H9 (cell line): ENCODE measurements at regions not wholly inside any gene's neighbourhood (a gene's known extent, or its start where the extent isn't known, plus 50 kb on each side); places are given as distances from the start of the nearest gene placed in this dataset.

ENCODE experiments used
- DNase-seq: peaks from one replicate; pipeline ENCODE4 v3.0.0-alpha.2; 2017
- H2AFZ ChIP-seq: one replicate; pipeline ENCODE4 v1.6.1; 2013; ENCODE audit warnings: mild to moderate bottlenecking, low read length, control low read depth, moderate library complexity
- H2AK5ac ChIP-seq: 2 replicates; pipeline ENCODE4 v1.6.1; 2013; ENCODE audit warnings: low read length, control low read depth, mixed read lengths; ENCODE audit not compliant: insufficient read length
- H2BK120ac ChIP-seq: one replicate; pipeline ENCODE4 v1.6.1; 2013; ENCODE audit warnings: low read depth, mild to moderate bottlenecking, low read length, control low read depth, inconsistent platforms; ENCODE audit not compliant: poor library complexity, severe bottlenecking
- H2BK12ac ChIP-seq: 2 replicates; pipeline ENCODE4 v1.6.1; 2013; ENCODE audit warnings: low read length, control low read depth, mixed read lengths, low read depth; ENCODE audit not compliant: insufficient read length
- H2BK15ac ChIP-seq: 2 replicates; pipeline ENCODE4 v1.6.1; 2013; ENCODE audit warnings: low read depth, low read length, control low read depth
- H2BK20ac ChIP-seq: one replicate; pipeline ENCODE4 v1.6.1; 2013; ENCODE audit warnings: low read depth, mild to moderate bottlenecking, low read length, control low read depth, inconsistent platforms; ENCODE audit not compliant: poor library complexity, severe bottlenecking
- H2BK5ac ChIP-seq: 2 replicates; pipeline ENCODE4 v1.6.1; 2013; ENCODE audit warnings: low read length, control low read depth, mixed read lengths; ENCODE audit not compliant: insufficient read length
- H3K14ac ChIP-seq: 2 replicates; pipeline ENCODE4 v1.6.1; 2013; ENCODE audit warnings: low read length, control low read depth; ENCODE audit not compliant: insufficient read depth
- H3K18ac ChIP-seq: 2 replicates; pipeline ENCODE4 v1.6.1; 2013; ENCODE audit warnings: low read depth, mild to moderate bottlenecking, mixed read lengths, low read length, control low read depth; ENCODE audit not compliant: insufficient read length
- H3K23ac ChIP-seq: 2 replicates; pipeline ENCODE4 v1.6.1; 2013; ENCODE audit warnings: low read length, control low read depth, mixed read lengths, low read depth; ENCODE audit not compliant: insufficient read length
- H3K23me2 ChIP-seq: 2 replicates; pipeline ENCODE4 v1.6.1; 2013; ENCODE audit warnings: low read depth, mild to moderate bottlenecking, mixed read lengths, low read length, control low read depth; ENCODE audit not compliant: insufficient read length, poor library complexity, severe bottlenecking
- H3K27ac ChIP-seq: 2 replicates; pipeline ENCODE4 v1.5.1; 2013; ENCODE audit warnings: low read length, control low read depth, mixed read lengths, low read depth; ENCODE audit not compliant: insufficient read length
- H3K27me3 ChIP-seq: 2 replicates; pipeline ENCODE4 v1.6.1; 2013; ENCODE audit warnings: low read length, control low read depth, inconsistent platforms; ENCODE audit not compliant: insufficient read depth
- H3K4ac ChIP-seq: 2 replicates; pipeline ENCODE4 v1.6.1; 2013; ENCODE audit warnings: low read depth, mild to moderate bottlenecking, control low read depth, inconsistent platforms, low read length, moderate library complexity
- H3K4me1 ChIP-seq: 2 replicates; pipeline ENCODE4 v1.6.1; 2013; ENCODE audit warnings: low read length, control low read depth, inconsistent platforms; ENCODE audit not compliant: insufficient read depth
- H3K4me2 ChIP-seq: 2 replicates; pipeline ENCODE4 v1.6.1; 2013; ENCODE audit warnings: low read length, control low read depth, mixed read lengths; ENCODE audit not compliant: insufficient read length, insufficient read depth
- H3K56ac ChIP-seq: 2 replicates; pipeline ENCODE4 v1.6.1; 2013; ENCODE audit warnings: low read depth, mild to moderate bottlenecking, mixed read lengths, low read length, control low read depth; ENCODE audit not compliant: insufficient read length
- H3K79me1 ChIP-seq: 2 replicates; pipeline ENCODE4 v1.6.1; 2013; ENCODE audit warnings: low read depth, mild to moderate bottlenecking, moderate library complexity, low read length, control low read depth, inconsistent platforms; ENCODE audit not compliant: insufficient read depth, poor library complexity, severe bottlenecking
- H3K79me2 ChIP-seq: 2 replicates; pipeline ENCODE4 v1.6.1; 2013; ENCODE audit warnings: low read length, control low read depth, inconsistent platforms; ENCODE audit not compliant: insufficient read depth
- H3K9ac ChIP-seq: 2 replicates; pipeline ENCODE4 v1.6.1; 2013; ENCODE audit warnings: low read length, control low read depth, mixed read lengths; ENCODE audit not compliant: insufficient read length; ENCODE audit errors: extremely low read depth
- H3K9me3 ChIP-seq: one replicate; pipeline ENCODE4 v1.6.1; 2013; ENCODE audit warnings: low read depth, low read length, inconsistent platforms; ENCODE audit not compliant: control insufficient read depth
- H3T11ph ChIP-seq: one replicate; pipeline ENCODE4 v1.6.1; 2013; ENCODE audit warnings: mild to moderate bottlenecking, low read length, control low read depth, inconsistent platforms
- H4K20me1 ChIP-seq: one replicate; pipeline ENCODE4 v1.6.1; 2013; ENCODE audit not compliant: control insufficient read depth, insufficient read length, insufficient read depth
- H4K5ac ChIP-seq: 2 replicates; pipeline ENCODE4 v1.6.1; 2013; ENCODE audit warnings: low read depth, mild to moderate bottlenecking, mixed read lengths, low read length, control low read depth; ENCODE audit not compliant: insufficient read length
- H4K8ac ChIP-seq: replicated peaks from 2 replicates; pipeline ENCODE4 v1.6.1; 2013; ENCODE audit warnings: low read length, control low read depth, mixed read lengths, low read depth; ENCODE audit not compliant: insufficient read length
- H4K91ac ChIP-seq: 2 replicates; pipeline ENCODE4 v1.6.1; 2013; ENCODE audit warnings: low read depth, mild to moderate bottlenecking, moderate library complexity, mixed read lengths, low read length, control low read depth; ENCODE audit not compliant: insufficient read length
- H3K27ac Mint-ChIP-seq, 3 experiments: 2 replicates in 2 of 3; 3 replicates in 1 of 3; pipeline ENCODE4 v1.8.0; 2020 to 2021; ENCODE audit warnings: mixed read lengths in 3 of 3, mild to moderate bottlenecking in 1 of 3, moderate library complexity in 1 of 3
- H3K27me3 Mint-ChIP-seq: 2 replicates; pipeline ENCODE4 v1.8.0; 2021; ENCODE audit warnings: low read depth, mild to moderate bottlenecking, moderate library complexity, mixed read lengths
- H3K36me3 Mint-ChIP-seq, 3 experiments: 2 replicates in 2 of 3; 3 replicates in 1 of 3; pipeline ENCODE4 v1.8.0; 2020 to 2021; ENCODE audit warnings: low read depth in 3 of 3, mixed read lengths in 3 of 3; ENCODE audit not compliant: insufficient read depth in 1 of 3
- H3K4me1 Mint-ChIP-seq, 2 experiments: 2 replicates each; pipeline ENCODE4 v1.8.0; 2020; ENCODE audit warnings: mixed read lengths in 2 of 2
- H3K4me3 Mint-ChIP-seq, 2 experiments: 2 replicates in 1 of 2; 3 replicates in 1 of 2; pipeline ENCODE4 v1.8.0; 2020 to 2021; ENCODE audit warnings: mild to moderate bottlenecking in 2 of 2, mixed read lengths in 2 of 2, moderate library complexity in 1 of 2
- H3K9me3 Mint-ChIP-seq, 2 experiments: 2 replicates in 1 of 2; 3 replicates in 1 of 2; pipeline ENCODE4 v1.8.0; 2020; ENCODE audit warnings: mild to moderate bottlenecking in 2 of 2, mixed read lengths in 2 of 2, moderate library complexity in 1 of 2
- CTCF ChIP-seq: fragments of 200-600 bp; sonication (generic); conservative IDR thresholded peaks from 3 replicates; pipeline ENCODE4 v1.8.0; 2021; ENCODE audit warnings: antibody characterized with exemption, mild to moderate bottlenecking
- WGBS: extraction: QIAGEN DNeasy Blood & Tissue Kit; methylation state at CpG from one replicate; pipeline ENCODE4 v1.1.7; 2013; ENCODE audit warnings: missing lambda C conversion rate, low lambda C conversion rate, mixed read lengths; ENCODE audit not compliant: insufficient read length; ENCODE audit errors: extremely low coverage; 5-methylcytosine and 5-hydroxymethylcytosine counted together

- no peaks in the 10 kb centered on the region for H3K36me3 Mint-ChIP-seq
- peak overlapping the region in 1 of 3 experiments; percentile 11; a peak in 1 of 7 replicates for H3K27ac Mint-ChIP-seq
- no CpG with 5 or more reads among the region's 1 CpG for WGBS
Observed at GRCh38 chr12:58818546-58818945, 101.8 kb downstream of the LRIG3 start.

More at GRCh38 chr12:58818546-58818945, 101.8 kb downstream of the LRIG3 start:
- Histone ChIP-seq H3K79me1 (no peaks in the 10 kb centered on the region), H4K5ac (no peak overlapping the region), H2AFZ (no peak overlapping the region), H3K14ac (no peak overlapping the region), H3K18ac (no peak overlapping the region), H3K23ac (no peak overlapping the region), H4K91ac (no peak overlapping the region), H3K27ac (no peak overlapping the region), H3K27me3 (no peaks in the 10 kb centered on the region), H4K8ac (no peak overlapping the region), H3K4ac (no peak overlapping the region), H3K4me2 (no peak overlapping the region), H2BK5ac (no peak overlapping the region), H2BK12ac (no peak overlapping the region), H2BK120ac (no peak overlapping the region), H3K9ac (no peak overlapping the region), H3K9me3 (no peaks in the 10 kb centered on the region), H2BK20ac (no peak overlapping the region), H3T11ph (no peak overlapping the region), H2BK15ac (no peak overlapping the region), H3K56ac (no peak overlapping the region), H3K23me2 (no peaks in the 10 kb centered on the region), H4K20me1 (no peaks in the 10 kb centered on the region), H2AK5ac (no peak overlapping the region), H3K79me2 (no peaks in the 10 kb centered on the region), H3K4me1 (no peaks in the 10 kb centered on the region)
- Mint-ChIP-seq H3K9me3 (no peaks in the 10 kb centered on the region), H3K4me3 (no peak overlapping the region), H3K27me3 (no peaks in the 10 kb centered on the region), H3K4me1 (peaks cover 3 to 14% of the 10 kb centered on the region in 2 experiments; a peak in 3 of 4 replicates)
- no peak for DNase-seq
- no peak for TF ChIP-seq CTCF
